Endodermal cell (in vitro differentiated cells): ENCODE measurements at regions not wholly inside any gene's neighbourhood (a gene's known extent, or its start where the extent isn't known, plus 50 kb on each side); places are given as distances from the start of the nearest gene placed in this dataset.

Source experiments
- DNase-seq: peaks from one replicate; pipeline ENCODE4 v3.0.0-alpha.2; 2017
- H3K27ac ChIP-seq: 2 replicates; pipeline ENCODE4 v1.5.1; 2013; ENCODE audit warnings: mild to moderate bottlenecking, low read depth, low read length, moderate library complexity
- H3K27me3 ChIP-seq: 2 replicates; pipeline ENCODE4 v1.6.1; 2013; ENCODE audit warnings: mild to moderate bottlenecking, low read length, moderate library complexity; ENCODE audit not compliant: insufficient read depth, control insufficient read depth, poor library complexity, severe bottlenecking
- H3K36me3 ChIP-seq: 2 replicates; pipeline ENCODE4 v1.7.0; 2013; ENCODE audit warnings: mild to moderate bottlenecking, low read length, moderate library complexity; ENCODE audit not compliant: control insufficient read depth, insufficient read depth
- H3K4me1 ChIP-seq: one replicate; pipeline ENCODE4 v1.7.0; 2013; ENCODE audit warnings: low read length; ENCODE audit not compliant: control insufficient read depth, insufficient read depth
- H3K4me3 ChIP-seq: 2 replicates; pipeline ENCODE4 v1.5.1; 2013; ENCODE audit warnings: mild to moderate bottlenecking, low read length, moderate library complexity
- H3K9ac ChIP-seq: 2 replicates; pipeline ENCODE4 v1.6.1; 2013; ENCODE audit warnings: mild to moderate bottlenecking, low read length, moderate library complexity; ENCODE audit not compliant: poor library complexity, severe bottlenecking; ENCODE audit errors: extremely low read depth
- H3K9me3 ChIP-seq: 2 replicates; pipeline ENCODE4 v1.6.1; 2013; ENCODE audit warnings: mild to moderate bottlenecking, low read length, moderate library complexity; ENCODE audit not compliant: control insufficient read depth
- H3K27ac Mint-ChIP-seq: 2 replicates; pipeline ENCODE4 v1.8.0; 2020; ENCODE audit warnings: mixed read lengths
- H3K27me3 Mint-ChIP-seq: 2 replicates; pipeline ENCODE4 v1.8.0; 2021; ENCODE audit warnings: mild to moderate bottlenecking, mixed read lengths; ENCODE audit not compliant: insufficient read depth
- H3K36me3 Mint-ChIP-seq: 2 replicates; pipeline ENCODE4 v1.8.0; 2020; ENCODE audit warnings: low read depth, mixed read lengths
- H3K4me1 Mint-ChIP-seq: 2 replicates; pipeline ENCODE4 v1.8.0; 2020; ENCODE audit warnings: mixed read lengths
- H3K4me3 Mint-ChIP-seq: 2 replicates; pipeline ENCODE4 v1.8.0; 2020; ENCODE audit warnings: mild to moderate bottlenecking, moderate library complexity, mixed read lengths
- H3K9me3 Mint-ChIP-seq: 2 replicates; pipeline ENCODE4 v1.8.0; 2020; ENCODE audit warnings: mild to moderate bottlenecking, mixed read lengths
- WGBS, 2 experiments: methylation state at CpG; one replicate each; pipeline versions ENCODE4 v1.1.5 to v1.1.7; 2013; ENCODE audit warnings: missing lambda C conversion rate in 2 of 2, mixed read lengths in 1 of 2; ENCODE audit not compliant: insufficient coverage in 1 of 2, insufficient read length in 1 of 2; 5-methylcytosine and 5-hydroxymethylcytosine counted together
- TF ChIP-seq, protein P1 (sequence below): fragments of 200-600 bp; sonication (generic); conservative IDR thresholded peaks from 2 replicates; pipeline ENCODE4 v1.5.0; 2021; ENCODE audit warnings: antibody characterized with exemption, mild to moderate bottlenecking

DNA sequence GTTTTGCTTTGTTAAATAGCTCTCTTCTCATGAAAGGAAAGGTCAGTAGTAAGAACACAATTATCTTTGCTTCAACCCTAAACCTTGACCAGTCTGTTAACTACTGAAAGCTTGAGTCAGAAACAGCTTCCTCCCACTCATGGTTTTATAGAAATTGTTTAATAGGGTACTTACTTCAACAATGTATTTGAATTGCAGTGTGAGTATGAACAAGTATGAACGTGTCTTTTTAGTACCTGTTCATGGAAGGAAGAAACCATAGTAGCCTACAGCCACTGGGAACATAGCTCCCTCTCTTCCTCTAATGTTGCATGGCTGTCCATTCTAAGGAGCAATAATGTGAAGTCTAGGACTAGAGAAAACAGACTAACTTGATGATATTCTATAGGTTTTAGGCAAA, 311.0 kb downstream of the MCTP2 start:
- Mint-ChIP-seq H3K27me3 (no peaks in the 10 kb centered on the region), H3K4me1 (peaks cover 22% of the 10 kb centered on the region), H3K9me3 (no peaks in the 10 kb centered on the region), H3K4me3 (no peak overlapping the region), H3K27ac (no peak overlapping the region), H3K36me3 (no peaks in the 10 kb centered on the region)
- no peak overlapping the region for H3K27ac ChIP-seq
- H3K27me3 ChIP-seq = no peaks in the 10 kb centered on the region
- no peak overlapping the region for H3K9ac ChIP-seq
- no peaks in the 10 kb centered on the region for H3K9me3 ChIP-seq
- no peak for DNase-seq
- 100% methylated on average over 1 of the region's 1 CpG for WGBS, 2 experiments
- TF ChIP-seq, protein P1, sequence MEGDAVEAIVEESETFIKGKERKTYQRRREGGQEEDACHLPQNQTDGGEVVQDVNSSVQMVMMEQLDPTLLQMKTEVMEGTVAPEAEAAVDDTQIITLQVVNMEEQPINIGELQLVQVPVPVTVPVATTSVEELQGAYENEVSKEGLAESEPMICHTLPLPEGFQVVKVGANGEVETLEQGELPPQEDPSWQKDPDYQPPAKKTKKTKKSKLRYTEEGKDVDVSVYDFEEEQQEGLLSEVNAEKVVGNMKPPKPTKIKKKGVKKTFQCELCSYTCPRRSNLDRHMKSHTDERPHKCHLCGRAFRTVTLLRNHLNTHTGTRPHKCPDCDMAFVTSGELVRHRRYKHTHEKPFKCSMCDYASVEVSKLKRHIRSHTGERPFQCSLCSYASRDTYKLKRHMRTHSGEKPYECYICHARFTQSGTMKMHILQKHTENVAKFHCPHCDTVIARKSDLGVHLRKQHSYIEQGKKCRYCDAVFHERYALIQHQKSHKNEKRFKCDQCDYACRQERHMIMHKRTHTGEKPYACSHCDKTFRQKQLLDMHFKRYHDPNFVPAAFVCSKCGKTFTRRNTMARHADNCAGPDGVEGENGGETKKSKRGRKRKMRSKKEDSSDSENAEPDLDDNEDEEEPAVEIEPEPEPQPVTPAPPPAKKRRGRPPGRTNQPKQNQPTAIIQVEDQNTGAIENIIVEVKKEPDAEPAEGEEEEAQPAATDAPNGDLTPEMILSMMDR = no peak
- peaks cover 8% of the 10 kb centered on the region for H3K4me1 ChIP-seq
- H3K4me3 ChIP-seq = no peak overlapping the region
- no peaks in the 10 kb centered on the region for H3K36me3 ChIP-seq

DNA sequence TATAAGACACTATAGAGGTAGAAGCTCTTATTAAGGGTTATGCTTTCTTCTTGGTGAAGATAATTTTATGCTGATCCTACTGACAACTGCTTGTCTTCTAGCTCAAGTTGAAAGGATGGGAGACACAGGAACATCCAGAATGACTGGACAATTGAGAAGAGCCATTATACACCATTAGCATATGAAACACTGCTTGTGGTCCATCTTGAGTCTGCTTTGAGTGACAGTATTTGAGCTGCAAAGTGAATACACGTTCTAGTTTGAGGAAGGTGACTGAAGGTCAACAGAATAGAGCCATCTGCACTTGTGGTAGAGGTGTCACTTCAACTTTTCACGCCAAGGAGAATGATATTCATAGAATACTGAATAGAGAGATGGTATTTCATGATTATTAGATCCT, 315.4 kb downstream of the MCTP2 start:
- no peaks in the 10 kb centered on the region for H3K9me3 Mint-ChIP-seq
- Histone ChIP-seq H3K27me3 (no peaks in the 10 kb centered on the region), H3K4me3 (no peak overlapping the region), H3K27ac (no peak overlapping the region), H3K4me1 (no peaks in the 10 kb centered on the region), H3K9me3 (no peaks in the 10 kb centered on the region), H3K9ac (no peak overlapping the region), H3K36me3 (no peaks in the 10 kb centered on the region)
- no peak for DNase-seq
- H3K36me3 Mint-ChIP-seq = no peaks in the 10 kb centered on the region
- no peak overlapping the region for H3K4me3 Mint-ChIP-seq
- H3K27me3 Mint-ChIP-seq = no peaks in the 10 kb centered on the region
- no peak overlapping the region for H3K27ac Mint-ChIP-seq
- H3K4me1 Mint-ChIP-seq = peaks cover 6% of the 10 kb centered on the region
- 46 to 88% methylated on average over 1 to 2 of the region's 2 CpGs for WGBS, 2 experiments
- TF ChIP-seq, protein P1 = no peak

DNA sequence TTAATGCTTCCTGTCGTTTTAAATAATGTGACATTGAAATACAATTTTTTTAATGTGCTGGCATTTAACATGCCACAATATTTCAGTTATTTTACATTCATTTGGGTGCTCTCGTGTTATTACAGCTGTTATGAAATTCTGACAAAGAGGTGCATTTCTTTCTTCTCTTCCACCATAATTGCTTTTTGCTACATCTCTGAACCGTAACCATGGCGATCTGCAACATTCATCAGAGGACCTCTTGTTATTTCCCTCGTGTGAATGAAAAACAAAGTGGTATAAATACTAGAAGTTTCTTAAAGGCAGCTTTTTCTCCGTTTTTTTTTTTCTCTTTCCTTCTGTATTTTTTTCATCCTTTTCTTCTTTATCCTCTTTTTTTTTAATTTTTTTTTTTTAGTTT, 316.4 kb downstream of the MCTP2 start:
- TF ChIP-seq, protein P1 = no peak
- H3K36me3 Mint-ChIP-seq = no peaks in the 10 kb centered on the region
- no peaks in the 10 kb centered on the region for H3K9me3 Mint-ChIP-seq
- H3K4me1 Mint-ChIP-seq = peaks cover 6% of the 10 kb centered on the region
- H3K27ac ChIP-seq = no peak overlapping the region
- no peaks in the 10 kb centered on the region for H3K9me3 ChIP-seq
- WGBS, 2 experiments = 86 to 95% methylated on average over 1 to 5 of the region's 6 CpGs
- H3K4me3 Mint-ChIP-seq = no peak overlapping the region
- H3K4me1 ChIP-seq = no peaks in the 10 kb centered on the region
- no peak overlapping the region for H3K27ac Mint-ChIP-seq
- no peak overlapping the region for H3K9ac ChIP-seq
- no peak overlapping the region for H3K4me3 ChIP-seq
- no peaks in the 10 kb centered on the region for H3K27me3 ChIP-seq
- H3K27me3 Mint-ChIP-seq = no peaks in the 10 kb centered on the region
- no peaks in the 10 kb centered on the region for H3K36me3 ChIP-seq
- no peak for DNase-seq
